Activated CD4-positive, alpha-beta T cell treated with anti-CD3 and anti-CD28 coated beads, Interleukin-2, amount 50 U/mL, for 24 hours (primary cell): ENCODE measurements at regions not wholly inside any gene's neighbourhood (a gene's known extent, or its start where the extent isn't known, plus 50 kb on each side); places are given as distances from the start of the nearest gene placed in this dataset.

Experiments
- DNase-seq, 2 donors: peaks; one replicate each; pipeline ENCODE4 v3.0.0-alpha.2; 2020; ENCODE audit warnings: low read depth in 1 of 2, low spot score in 1 of 2

DNA sequence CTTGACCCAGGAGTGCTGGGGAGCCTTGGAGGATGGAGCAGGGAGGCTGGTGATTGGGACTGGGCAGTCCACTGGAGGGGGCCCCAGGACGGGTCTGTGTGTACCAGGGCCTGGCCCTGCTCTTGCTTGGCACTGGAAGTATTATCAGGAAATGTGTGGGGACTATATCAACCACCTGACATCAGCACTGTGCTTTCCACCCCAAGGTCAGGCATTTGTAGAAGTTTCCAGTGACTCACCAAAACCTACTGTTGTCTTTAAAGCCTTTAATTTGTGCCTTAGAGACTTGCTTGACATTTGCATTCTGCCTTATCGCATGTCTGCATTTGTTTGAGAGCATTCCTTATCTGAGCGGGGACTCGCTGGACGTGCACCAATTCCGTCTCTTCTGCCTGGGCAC is 323.1 kb downstream of the FOXL1 start:
- no peak for DNase-seq

DNA sequence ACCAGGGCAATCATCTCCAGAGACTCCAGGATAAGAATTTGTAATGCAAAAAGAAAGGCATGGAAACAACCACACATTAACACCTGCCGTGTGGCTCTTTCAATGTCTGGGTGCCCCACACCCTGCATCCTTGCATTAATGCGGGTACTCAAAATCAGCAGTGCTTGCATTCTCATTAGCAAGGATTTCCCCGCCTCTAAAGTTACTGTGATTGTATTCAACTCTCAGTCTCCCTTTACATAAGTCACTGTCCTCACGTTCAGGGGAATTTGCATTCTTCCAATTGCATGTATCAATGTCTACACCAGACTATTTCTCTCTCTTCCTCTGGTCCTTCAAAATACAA is 324.3 kb downstream of the FOXL1 start:
- no peak for DNase-seq

DNA sequence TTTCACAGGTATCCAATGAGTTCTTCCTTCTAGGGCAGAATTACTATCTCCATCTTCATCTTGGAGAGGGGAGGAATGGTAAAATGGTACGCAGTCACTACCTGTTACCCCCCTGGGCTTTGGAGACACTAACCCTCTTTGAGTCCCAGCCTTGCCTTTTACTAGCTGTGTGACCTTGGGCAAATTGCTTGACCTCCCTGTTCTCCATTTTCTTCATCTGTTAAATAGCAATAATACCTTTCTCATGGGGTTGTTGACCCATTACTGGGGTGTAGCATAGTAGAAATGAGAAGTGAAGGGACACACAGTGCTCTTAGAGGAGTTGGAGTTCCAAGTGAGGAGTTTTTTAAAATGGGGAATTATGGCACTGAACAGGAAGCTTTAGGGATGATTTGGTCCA is 324.7 kb downstream of the FOXL1 start:
- DNase-seq = no peak

DNA sequence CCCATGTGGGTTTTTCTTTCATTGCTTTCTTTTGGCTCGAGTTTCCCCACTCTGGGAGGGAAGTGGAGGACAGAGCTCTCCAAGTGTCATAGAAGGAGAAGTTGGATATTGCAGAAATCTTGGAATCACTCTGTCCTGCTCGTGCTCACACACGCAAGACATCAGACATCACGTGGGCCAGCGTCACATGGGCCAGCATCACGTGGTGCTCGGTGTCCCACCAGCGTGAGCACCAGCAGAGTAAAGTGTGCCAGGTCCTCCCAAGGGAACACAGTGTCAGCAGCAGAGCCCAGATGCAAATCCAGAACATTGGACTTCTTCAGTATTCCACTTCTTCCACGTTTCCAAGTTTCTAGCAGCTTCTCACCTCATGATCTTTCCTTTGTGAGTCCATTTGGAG is 327.0 kb downstream of the FOXL1 start:
- DNase-seq = no peak

DNA sequence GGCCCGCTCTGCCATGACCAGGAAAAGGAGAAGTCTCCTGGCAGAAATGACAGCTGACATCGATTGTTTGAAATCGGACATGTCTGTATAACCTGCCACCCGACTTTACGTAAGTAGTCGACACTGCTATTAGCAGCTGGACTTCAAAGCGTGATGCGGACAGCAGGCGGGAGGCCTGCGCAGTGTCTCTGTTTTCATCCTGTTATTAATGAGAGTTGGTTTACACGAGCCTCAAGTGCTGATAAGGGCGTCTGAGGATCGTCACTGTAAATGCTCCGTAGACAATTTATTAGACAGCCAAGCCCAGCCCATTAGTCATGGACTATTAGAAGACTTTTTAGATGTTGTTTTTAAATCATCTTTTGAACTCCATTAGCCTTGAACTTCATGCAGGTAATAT is 328.3 kb downstream of the FOXL1 start:
- no peak for DNase-seq

DNA sequence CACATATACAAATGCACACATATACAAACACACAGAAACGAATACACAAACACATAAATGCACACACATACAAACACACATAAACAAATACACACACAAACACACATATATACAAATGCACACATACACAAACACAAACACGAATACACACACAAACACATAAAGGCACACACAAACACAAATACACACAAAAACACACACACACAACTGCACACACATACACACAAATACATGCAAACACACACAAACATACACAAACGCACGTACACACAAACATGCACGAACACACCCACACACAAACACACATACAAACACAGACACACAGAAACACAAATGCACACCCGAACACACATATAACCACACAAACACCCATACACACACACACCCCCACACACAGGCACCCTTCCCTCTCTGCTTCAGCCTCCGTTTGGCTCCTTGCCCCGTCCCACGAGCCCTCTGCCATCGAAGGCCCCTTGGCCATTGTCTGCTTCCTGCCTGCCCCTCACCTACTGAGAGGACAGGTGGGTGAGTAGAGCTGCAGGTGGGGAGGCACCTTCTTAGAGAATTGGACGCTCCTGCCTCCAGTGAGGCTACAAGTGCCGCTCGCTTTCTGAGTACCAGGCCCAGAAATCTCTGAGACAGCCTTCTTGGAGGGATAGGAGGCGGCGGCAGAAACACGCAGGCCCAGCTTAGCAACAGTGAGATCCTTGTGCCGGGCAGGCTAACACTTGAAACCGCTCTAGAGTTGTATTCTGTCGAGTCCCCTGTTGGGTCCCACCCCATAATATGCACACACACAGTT is 331.2 kb downstream of the FOXL1 start:
- no peak for DNase-seq

DNA sequence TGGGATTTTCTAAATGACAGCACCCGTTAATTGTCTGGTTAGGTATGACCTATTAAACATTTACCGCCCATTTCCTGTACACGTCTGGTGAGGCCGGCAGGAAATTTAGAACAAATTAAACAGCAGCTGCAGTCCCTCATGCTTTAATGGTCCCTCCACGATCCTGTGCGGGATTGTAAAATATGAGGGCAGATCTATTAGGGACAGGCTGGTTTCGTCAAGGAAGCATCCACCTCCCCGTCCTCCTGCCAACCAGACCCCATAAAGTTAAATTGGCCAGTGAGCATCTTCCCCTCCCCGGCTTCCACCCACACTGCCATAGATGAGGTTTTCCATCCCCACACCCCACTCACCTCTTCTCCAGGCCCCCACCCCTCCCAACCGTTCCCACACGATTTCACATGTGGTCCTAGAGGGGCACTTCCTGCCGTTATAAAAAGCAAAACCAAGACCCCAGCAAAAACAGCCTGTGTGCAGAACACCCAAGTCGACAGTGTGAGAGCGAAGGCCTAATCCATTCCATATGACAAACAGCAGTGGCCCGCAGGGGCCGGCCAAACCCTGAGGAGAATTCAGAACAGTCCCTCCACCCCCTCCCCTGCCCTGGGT is 331.9 kb downstream of the FOXL1 start:
- no peak for DNase-seq

DNA sequence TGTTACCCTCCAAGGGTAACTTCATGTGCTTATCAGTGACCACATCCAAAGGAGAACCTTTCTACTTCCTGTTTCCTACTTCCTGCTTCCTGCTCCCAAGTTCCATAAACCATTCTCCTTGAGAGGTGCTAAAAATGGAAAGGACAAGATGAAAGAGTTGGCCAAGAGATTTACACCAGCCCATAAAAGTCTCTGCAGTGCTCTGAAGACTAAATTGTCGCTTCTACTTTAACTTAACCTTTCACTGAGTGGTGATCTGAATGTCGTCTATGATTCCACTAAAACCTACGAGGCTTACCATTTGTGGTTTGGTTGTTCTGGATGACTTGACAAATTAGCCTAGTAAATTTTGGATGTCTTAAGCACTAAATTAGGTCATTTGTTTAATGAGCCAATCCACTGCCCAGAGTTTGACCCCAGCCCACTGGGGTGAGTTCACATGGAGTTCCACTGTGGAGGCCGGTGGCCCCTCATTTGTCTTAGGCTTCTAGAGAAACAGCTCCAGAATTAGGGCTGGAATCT is 333.1 kb downstream of the FOXL1 start:
- DNase-seq = no peak

DNA sequence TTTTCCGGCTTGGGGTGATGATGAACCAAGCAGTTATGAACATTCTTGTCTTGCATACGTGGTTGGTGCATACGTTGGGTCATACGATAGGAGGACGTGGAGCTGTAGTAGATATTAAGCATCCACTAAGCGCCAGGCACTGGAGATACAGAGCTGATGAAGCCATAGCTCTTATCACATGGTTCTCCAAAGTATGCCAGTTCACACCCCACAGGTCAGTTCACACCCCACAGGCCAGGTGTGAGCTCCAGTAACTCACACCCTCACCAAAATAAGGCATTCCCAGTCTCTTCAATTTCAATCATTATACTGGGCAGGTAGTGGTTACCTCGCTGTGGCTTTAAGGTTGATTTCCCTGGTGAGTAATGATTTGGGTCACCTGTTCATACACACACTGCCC is 335.5 kb downstream of the FOXL1 start:
- DNase-seq = no peak

DNA sequence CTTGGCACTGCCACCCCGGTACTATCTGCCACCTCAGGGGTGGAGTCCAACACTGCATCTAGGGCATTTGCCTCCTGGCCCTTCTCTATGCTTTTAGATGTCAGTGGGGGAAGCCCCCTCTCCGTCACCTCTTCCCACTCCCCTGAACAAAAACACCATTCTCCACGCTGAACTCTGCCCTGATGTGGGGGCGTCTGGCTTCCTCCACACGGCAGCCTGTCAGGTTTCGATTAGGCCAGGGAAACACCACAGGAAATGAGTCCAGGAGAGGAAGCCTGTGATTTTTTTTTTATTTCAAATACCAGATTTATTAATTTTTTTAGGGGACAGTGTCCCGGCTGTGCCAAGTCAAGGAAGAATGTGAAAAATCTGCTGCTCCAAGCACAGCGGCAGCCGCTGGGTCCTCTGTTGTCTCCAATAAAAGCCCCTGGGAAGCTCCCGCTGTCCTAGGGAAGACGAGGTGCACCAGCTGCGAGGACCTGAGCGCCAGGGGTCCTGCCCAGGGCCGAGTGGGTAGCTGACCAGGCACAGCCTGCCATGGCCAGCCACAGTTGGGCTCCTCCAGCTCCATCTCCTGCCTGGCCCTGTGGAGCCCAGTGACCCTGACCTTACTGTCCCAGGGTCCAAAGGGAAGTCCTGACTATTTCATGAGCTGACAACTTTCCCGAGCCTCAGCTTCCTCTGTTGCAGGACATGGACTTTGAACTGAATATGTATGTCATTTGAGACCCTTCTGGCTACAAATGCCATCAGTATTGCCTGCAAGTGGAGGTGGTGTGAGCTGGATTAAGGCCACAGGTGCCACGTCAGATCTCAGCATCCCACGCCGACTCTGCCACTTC is 336.7 kb downstream of the FOXL1 start:
- DNase-seq = no peak

DNA sequence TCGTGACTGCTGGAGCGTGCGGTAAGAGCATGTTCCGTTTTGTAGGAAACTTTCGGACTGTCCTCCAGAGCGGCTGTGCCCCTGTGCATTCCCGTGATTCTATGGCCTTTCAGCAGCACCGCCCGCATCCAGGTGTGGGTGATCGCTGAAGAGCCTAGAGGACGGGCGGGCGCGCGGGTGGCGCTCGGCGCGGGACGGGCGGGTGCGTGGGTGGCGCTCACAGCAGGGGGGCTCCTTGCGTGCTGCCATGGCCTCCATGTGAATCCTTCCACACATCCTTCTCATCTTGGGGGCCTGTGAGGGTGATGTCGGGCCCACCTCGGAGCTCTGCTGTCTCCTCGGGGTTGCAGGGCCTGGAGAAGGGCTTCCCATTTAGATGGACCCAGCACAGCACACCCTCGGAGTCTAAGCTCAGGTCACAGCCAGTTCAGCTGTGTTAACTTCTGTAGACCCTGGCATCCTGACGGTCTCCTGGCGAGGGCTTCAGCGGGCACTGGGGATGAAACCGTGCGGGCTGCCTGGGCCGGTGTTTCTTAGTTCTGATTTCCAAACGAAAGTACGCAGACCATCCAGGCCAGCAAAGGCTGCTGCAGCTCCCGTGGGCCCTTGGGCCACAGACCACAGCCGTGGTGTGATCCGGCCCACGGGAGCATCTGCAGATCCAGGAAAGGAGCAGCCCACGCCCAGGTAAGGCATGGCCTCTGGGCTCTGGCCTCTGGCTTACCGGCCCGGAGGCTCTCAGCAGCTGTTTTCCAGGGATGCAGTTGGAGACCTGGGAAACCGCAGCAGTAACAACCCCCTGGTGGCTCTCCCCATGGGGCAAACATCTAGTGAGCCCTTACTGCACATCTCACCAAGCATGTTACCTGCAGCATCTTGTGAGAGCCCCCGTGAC is 339.4 kb downstream of the FOXL1 start:
- DNase-seq = no peak

DNA sequence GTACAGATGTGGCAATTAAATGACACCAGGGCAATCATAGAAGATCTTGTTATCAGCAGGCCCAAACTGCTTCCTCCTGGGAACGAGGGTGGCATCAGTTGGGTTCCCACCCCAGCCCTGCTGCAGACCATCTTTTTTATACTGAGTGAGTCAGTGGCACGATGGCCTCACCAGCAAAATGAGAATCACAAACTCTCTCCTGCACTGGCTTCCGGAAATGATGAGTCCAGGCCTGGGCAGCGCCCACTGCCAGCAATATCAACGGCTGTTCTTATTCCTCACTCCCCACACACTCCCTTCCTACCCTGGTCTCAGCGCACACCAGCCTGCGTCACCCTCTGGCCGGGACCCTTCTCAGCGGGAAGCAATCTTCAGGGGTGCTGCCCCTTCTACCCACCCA is 340.3 kb downstream of the FOXL1 start:
- DNase-seq = no peak

DNA sequence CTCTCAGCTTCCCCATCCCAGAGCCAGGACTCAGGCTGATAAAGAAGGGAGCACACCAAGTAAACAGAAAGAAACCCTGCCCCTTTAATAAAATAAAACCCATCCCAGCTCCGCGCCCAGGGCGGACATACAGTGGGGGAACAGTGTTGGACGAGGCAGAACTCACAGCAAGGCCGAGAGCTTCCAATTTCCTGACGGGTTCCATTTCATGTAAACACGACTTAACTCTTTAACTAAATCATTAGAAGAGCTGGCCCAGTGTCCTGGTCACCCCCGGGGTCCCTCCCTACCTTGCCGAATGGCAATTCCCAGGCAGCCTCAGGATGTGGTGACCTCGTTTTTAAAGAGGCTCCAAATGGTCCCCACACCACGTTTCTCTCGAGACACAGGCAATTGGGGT is 340.7 kb downstream of the FOXL1 start:
- DNase-seq = no peak

DNA sequence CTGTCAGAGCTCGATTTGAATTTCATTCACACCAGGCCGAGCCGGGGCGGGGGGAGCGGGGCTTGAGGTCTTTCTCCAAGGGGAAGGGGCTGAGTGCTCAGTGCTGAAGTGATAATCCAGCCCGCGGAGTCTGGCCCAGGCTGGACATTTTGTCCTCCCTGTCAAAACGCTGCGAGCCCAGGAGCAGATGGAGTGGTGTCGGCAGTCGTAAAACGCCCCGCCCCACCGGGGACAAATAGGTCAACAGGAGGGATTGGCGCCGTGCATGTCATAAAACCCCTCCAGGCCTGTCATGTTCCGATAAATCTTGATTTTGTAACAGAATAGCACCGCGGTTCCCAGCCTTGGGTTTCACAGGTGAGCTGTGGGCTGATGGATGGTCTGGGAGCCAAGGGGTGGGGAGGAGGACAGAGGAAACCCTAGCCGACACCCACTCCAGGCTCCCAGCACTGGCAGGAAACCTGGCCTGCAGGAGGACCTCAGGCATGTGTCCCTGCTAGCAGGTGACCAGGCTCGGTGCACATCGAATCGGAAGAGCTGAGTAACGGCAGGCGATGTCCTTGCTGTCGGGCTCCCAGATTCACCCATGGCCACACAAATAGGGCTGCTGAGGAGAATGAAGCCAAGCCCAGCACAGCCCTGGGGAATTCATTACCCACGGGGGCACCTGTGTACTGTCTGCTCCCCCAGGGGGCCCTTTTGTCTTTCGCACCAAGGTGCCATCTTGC is 341.4 kb downstream of the FOXL1 start:
- DNase-seq = no peak

DNA sequence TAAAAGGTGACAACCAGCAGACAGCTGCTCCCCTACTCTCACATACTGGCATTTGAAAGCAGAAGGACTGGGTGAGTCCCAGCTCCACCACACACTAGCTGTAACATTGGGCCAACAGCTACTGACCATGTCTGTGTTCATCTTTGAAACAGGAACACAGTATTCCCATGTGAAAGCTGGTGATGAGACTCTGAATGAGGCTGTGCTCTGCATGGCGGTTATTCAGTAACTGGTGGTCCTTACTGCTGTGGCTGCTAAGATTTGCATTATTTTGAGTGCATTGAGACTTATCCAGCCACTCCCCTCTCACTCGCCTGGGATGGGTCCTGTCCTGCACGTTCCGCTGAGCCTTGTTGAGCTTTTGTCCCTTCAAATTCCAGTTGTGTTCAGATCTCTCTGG is 342.9 kb downstream of the FOXL1 start:
- no peak for DNase-seq

DNA sequence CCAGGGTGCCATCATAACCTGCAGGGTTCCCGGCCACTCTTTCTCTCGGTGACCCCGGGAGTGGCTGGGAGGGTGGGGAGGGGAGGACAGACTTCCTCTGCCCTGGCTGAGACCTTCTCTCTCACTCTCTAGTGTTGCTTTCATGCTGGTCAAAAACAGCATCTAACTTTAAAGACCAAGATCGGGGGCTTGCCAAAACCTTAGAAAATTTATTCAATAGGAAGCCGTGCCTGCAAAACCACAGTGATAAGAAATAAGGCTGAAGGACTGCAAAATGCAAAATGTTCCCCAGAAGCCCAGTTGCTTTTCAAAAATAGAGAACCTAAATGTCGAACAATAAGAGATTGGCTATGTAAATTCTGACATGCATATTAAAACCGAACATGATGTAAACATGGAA is 344.0 kb downstream of the FOXL1 start:
- DNase-seq = no peak

DNA sequence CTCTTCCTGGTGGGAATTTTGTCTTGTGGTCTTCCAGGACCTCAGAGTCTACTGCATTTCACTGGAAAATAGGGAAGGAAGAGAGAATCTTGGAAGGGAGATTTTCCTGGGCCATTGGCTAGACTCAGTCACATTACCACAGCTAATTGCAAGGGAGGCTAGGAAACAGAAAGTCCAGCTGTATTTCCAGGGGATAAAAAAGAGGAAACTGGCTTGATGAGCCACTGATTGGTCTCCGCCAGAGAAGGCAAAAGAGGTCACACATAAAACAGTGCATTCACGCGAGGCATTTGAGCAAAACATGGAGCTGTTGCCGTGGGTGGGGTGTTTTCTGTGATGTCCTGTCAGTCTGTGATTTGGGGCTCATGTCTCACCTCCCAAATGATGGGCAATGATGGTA is 345.3 kb downstream of the FOXL1 start:
- no peak for DNase-seq

DNA sequence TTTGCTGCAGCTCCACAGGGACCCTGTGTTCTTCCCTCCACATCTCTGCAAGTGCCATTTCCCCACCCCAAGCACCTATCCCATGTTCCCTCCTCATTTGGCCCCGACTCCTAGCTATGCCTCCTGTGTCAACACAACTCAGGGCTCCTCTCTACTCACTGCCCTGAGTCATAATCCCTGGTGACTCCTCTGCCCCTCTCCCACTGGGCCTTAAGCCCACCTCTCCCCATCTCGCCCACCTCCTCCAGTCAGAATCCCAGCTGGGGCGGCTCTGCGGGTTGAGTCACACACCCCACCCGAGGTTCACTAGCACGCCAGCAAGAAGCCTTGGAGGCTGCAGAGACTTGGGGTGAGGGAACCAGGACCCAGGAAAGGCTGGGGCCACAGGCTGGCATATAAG is 346.2 kb downstream of the FOXL1 start:
- no peak for DNase-seq

DNA sequence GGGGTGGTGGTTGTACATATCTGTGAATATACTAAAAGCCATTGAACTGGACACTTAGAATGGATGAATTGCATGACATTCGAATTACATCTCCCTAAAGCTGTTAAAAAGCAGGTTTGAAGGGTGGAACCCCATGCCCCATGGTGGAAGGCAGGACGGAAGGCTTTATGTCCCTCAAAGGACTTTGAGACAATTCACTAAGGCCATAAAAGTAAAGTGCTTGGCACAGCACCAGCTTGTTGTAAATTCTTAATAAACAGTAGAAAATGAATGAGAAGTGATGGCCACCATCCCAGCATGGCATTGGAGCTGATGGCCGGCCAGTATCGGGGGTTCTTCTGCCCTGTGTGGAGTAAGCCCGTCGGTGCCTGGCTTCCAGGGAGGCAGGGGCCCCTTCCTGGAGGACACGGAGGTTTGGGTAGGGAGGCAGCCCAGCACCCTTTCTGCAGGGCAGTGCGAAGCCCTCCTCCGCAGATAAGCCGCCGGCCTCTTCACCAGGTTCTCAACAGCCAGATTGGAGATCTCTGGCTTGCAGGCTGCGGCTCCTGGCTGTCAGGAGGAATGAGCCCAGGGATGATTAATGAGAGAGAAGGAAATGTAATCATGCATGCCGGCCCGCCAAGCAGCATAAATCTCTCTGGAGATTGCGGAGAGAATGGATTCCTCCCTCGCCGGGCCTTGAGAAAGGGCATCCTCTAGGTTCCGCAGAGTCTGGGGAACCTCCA is 346.9 kb downstream of the FOXL1 start:
- no peak for DNase-seq
